Limb (tissue), 2 donors: ENCODE measurements at regions not wholly inside any gene's neighbourhood (a gene's known extent, or its start where the extent isn't known, plus 50 kb on each side); places are given as distances from the start of the nearest gene placed in this dataset.
"Not testable (repeated sequence)": the region's sequence is repeated elsewhere in the genome, so short reads cannot be mapped to it uniquely, and the experiment has no call there.

Experiments
- DNase-seq, 2 donors: peaks; one replicate each; pipeline ENCODE4 v3.0.0-alpha.2; 2016; ENCODE audit errors: extremely low spot score in 2 of 2

DNA sequence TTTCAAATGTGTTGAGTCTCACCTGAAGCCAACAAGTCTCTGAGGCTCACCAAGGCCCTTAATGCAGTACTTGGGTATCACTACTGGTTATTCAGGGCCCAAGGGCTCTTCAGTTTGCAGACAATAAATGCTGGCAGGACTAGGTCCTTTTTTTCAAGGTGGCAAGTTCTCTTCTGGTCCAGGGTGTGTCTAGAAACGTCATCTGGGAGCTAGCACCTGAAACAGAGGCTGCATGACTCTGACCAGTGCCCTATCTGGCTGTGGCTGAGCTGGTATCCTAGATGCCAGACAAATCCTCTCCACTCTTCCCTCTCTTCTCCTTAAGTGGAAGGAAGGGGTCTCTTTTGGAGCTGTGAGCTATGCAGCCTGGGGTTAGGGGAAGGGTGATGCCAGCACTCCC, 276.8 kb downstream of the PYDC2 start:
- no peak for DNase-seq

DNA sequence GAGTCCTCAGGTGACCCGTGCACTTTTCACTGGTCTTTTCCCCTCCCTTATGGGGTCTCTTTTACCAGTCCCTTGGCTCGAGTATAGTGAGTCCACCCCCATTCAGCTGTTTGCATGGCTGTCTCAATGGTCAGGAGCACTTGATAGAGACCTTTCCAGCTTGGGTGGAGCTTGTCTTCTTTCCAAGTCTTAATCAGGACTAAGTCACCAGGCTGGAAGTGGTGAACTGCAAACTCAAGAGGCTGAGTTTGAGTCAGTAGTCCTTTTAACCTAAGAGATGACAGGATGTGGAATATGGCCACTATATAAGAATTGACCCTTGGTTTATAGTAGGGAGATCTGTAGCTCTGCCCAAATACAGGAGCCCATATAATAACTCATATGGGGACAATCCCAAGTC, 279.7 kb downstream of the PYDC2 start:
- DNase-seq: no peak

DNA sequence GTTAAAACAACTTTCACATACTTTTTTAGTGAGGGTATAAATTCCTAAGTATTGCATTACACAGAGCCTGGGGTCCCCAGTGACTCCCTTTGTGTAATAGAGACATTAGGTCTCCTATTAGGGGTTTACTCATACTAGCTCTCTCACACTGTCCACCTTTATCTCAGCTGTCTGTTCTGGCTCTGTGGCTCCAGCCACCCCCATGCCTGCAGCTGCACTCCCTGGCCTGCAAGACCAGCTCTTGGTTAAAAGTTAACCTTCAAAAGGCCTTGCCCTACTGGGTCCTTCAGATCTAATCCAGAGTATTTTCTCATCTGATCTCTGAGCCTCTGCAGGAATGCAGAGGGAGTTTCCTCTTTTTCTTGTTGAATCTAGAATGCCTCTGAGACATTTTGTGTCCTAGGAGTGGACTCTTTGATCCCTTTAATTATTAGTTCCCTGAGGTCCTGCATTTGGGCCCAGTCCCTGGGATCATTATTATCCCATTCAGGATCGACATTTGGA, 280.9 kb downstream of the PYDC2 start:
- DNase-seq: not testable (repeated sequence)

DNA sequence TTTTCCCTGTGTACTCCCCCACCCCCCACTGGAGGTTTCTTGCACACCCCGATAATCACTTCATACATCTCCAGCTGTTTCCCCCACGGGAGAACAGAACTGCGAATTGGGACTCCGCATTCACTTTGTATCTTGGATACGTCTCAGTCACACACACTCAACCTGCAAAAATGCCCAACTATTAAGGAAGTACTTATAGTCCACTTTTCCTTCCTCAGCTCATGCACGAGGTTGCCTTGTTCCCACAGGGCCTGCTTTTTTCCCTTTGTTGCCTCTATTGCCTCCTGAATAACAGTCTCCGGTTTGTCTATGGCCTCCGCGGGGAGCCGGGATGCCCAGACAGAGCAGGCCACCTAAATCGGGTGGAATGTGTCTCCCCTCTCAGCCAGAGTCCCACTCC, 282.3 kb downstream of the PYDC2 start:
- no peak for DNase-seq

DNA sequence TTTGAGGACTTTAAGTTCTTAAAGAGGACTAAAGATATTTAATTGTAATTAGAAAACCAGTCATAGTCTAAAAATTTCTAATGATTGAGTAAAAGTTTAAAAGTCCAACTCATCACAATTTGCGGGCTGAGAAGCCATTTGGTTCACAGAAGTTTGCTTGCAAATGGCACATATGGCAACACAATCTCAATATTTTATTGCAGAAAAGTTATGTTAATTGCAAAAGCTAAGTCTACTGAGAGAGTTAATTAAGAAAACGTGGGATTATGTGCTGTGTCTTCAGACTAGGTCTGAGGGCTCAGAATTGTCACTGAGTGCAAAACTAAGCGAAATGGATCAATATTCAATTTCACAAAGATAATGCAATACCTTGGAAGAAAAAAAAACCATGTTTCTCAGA, 289.7 kb downstream of the PYDC2 start:
- DNase-seq: no peak

DNA sequence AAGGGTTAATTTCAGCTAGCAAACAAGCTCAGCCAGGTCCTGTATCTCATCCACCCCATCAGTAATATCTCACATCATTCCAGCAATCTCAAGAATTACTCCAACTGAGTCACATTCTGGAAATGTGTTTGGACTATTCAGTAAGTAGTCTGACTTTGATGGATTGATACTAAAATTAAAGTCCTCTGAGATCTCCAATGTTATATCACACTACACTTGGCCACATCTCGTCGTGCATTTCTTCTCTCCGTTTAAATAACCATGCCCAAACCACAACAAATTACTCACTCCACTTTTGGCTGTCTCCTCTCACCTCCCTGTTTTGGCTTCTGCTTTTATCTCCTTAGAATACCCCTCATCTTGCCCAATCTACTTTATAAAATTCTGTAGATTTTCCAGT, 292.2 kb downstream of the PYDC2 start:
- no peak for DNase-seq

DNA sequence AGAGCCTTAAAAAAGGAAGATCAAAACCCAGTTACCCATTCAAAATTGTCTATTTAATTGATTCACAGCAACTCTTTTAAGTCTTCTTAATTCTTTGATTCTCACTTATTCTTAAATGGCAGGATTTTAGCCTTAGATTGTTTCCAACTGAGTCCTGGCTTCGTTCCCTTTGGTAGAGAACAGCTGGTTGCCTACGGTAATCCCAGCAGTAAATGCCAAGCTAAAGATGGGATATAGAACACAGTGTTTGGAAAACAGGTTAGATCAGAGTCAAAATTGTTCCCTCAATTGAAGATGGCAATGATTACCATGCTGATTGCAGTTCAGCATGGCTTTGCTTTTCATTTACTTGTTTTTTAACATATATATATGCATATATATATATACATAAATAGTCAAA, 300.9 kb downstream of the PYDC2 start:
- DNase-seq: no peak

DNA sequence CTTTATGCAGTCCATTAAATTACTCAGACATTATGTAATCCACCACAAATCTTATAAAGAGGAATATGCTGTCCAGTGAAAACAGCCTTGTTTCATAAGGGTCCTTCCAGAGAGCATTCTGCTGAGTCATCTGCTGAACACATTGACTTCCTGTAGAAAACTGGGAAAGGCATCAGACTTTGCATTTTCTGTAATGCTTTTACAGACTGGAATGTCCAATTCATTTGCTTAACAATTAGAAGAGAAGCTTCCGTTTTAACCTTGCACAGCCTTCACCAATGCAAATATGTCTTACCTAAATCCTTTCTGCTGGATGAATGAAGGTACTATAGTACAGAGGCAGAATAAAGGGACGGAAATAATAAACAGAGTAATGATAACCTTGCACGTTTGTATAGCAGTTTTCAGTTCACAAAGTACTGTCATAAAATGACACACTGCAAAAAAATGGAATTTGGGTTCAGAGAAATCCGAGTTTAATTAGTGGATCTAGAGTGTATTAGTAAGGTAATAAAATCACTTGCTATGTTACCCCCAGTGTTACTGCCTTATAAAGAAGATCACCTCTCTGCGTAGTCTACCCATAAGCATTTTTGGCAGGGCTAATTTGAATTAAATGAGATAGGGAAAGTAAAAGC, 301.5 kb downstream of the PYDC2 start:
- DNase-seq: peak in 1 of 2 donors; percentile 37

DNA sequence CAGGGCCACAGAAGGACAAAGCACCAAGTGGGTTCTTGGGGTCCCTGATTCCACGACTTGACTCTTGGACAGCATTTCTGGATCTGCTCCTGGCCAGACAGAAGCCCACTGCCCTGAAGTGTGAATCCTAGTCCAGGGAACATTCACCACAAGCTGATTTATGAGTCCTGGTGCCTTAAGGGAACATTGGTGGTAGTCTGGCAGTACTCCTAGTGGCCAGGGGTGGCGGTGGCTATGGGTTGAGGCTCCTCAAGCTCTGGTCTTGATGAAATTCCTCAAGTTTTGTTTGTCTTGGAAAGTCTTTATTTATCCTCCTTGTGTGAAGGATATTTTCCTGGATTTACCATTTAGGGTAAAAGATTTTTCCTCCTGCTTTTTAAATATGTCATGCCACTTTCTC, 307.5 kb downstream of the PYDC2 start:
- no peak for DNase-seq

DNA sequence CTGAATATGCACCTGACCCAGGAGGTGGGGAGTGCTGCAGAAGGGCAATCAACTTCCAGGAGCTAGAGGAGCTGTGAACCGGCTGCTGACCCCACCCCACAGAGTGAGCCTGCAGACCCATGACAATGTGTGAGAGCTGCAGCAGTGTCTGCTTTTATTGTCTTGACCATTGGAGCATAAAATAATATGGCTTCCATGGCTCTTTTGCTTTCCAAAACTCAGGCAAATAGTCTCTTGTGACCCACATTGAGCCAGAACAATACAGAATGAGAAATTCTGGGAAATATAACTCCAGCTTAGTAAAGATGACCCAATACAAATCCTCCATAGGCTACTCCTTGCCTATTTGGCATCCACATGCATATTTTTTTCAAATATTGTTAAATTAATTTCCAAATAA, 309.6 kb downstream of the PYDC2 start:
- DNase-seq: no peak

DNA sequence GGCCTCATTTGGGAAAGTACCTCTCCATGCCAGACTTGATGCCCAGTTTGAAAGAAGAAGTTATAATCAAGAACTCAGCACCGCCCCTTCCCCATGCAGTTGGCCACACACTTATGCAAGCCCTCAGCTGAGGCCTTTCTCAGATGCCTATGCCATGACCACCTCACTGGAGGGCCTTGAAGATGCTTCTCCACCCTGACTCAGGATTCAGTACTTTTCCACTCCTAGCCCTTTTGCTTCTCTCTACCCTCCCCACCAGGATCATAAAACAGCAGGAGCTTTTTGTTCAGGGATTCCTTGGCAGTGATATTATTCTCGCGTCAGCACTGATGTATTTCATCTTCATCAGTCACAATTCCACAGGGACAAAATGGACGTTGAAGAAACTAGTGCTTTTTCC, 313.5 kb downstream of the PYDC2 start:
- no peak for DNase-seq

DNA sequence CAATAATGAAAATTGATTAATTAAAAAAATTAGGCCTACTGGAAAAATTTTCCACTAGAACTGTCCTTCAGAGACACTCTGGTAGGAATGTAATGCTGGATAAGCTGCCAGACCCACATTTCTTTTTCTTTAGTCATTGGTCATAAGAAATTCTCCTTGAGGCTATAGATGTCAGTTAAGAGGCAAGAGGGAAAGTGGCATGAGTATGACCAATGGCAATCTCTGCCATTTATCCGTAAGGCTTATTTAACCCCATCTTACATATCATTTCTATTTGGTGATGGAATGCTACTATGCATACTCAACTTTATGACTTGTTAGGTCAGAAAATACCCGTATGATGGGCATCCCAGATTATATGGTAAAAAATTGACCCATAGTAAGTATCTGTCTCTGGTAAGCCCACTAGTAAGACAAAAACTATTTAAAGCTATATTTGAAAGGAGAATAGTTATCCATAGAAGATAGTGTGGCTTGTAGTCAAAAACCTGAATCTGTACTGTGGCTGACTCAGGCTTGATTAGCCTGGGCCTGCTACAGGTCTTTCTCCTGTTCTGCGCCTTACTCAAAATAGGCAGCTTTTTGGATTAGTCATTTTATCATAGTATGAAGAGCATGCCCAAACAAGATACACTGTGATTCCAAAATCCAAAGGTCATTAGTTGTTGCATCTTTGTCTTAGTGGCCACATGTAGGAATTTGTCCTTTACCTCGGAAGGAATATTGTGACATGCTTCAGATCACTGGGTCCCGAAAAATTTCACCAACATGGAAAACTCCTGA, 314.7 kb downstream of the PYDC2 start:
- no peak for DNase-seq

DNA sequence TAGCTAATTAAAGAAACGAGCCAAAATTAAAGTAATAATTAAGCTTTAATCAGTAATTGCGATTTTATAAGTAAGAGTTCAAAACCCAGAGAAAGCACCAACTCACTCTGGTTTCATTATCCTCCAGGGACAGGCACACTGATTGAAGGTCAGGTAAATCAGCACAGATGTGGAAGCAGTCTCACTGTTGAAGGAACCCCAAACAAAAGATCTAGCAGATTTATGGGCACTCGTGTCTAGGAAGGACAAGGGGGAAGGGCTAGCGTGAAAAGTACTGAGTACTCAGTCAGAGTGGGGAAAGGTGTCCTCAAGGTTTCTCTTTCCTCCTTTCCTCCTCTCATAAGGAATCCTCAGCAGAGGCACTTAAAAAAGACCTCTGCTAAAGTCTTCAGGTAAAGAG, 320.1 kb downstream of the PYDC2 start:
- no peak for DNase-seq

DNA sequence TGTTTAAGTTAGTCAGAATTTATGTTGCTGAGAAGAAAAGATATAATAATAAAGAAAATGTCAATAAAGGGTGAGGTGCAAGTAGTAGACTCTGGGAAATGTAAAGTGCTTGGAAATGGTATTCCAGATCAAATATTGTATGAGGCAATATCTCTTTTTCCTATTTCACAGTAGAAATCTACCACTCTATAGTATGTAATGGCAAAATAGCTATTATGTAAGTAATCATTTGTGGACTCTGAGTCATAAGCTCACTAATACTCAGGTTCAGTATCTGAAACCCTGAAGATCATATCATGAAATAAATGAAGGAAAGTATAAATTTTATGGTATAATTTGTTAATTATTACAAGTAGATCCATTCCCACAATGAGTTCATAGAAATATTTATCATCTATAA, 322.1 kb downstream of the PYDC2 start:
- DNase-seq: no peak

DNA sequence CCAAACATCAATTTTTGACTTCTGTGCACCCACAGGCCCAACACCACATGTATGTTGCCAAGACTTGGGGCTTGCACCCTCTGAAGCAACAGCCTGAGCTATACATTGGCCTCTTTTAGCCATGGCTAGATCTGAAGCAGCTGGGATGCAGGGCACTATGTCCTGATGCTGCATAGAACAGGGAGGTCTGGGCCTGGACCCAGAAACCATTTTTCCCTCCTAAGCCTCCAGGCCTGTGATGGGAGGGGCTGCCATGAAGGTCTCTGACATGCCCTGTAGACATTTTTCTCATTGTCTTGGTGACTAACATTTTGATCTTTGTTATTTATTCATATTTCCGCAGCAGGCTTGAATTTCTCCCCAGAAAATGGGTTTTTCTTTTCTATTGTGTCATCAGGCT, 330.0 kb downstream of the PYDC2 start:
- DNase-seq: no peak

DNA sequence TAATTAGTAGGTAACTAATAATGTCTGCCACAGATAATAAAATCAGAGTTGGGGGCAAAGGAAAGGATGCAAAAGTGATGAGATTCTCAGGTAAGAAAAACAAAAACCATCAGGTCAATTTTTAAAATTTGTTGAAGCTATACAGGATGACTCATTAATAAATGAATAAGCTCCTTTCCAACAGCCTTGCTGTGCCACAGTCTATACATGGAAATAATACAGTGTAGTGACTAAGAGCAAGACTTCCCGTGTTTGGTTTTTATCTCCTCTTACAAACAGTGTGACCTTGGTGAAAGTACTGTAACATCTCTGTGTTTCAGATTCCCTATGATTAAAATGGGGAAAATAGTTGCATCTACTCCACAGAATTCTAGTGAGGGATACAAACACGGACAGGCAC, 331.6 kb downstream of the PYDC2 start:
- DNase-seq: no peak

DNA sequence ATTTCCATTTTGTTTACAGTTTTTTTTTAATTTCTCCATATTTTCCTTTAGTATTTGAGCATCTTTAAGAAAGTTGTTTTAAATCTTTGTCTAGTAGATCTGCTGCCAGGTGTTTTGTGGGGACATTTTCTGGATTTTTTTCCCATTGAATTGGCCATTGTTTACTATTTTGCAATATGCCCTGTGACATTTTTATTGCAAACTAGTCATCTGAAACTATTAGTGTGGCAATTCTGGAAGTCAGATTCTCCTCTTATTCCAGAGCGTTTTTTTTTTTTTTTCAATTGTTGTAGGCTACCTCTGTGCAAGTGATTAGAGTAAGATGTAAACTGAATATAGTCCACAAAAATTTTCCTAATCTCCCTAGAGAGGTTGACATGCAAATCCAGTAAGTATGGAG, 334.2 kb downstream of the PYDC2 start:
- no peak for DNase-seq

DNA sequence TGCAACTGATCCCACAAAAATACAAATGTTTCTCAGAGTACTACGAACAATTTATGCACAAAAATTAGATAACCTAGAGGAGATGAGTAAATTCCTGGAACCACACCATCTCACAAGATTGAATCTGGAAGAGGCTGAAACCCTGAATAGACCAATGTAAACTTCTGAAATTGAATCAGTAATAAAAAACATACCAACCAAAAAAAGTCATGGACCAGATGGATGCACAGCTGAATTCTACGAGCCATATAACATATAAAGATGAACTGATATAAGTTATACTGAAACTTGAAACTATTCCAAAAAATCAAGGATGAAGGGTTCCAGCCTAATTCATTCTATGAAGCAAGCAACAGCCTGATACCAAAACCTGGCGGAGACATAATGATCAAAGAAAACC, 336.3 kb downstream of the PYDC2 start:
- no peak for DNase-seq

DNA sequence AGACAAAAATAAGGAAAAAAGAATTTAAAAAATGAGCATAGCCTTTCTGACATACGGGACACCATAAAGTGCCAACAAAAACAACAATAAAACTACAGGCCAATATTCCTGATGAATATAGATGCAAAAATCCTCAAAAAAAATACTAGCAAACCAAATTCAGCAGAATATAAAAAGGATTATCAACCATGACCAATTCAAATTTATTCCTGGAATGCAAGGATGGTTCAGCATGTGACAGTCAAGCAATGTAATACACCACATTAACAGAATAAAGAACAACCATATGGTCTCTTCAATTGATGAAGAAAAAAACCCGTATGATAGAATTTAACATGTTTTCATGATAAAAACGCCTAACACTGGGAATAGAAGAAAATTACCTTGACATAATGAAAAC, 341.7 kb downstream of the PYDC2 start:
- no peak for DNase-seq

DNA sequence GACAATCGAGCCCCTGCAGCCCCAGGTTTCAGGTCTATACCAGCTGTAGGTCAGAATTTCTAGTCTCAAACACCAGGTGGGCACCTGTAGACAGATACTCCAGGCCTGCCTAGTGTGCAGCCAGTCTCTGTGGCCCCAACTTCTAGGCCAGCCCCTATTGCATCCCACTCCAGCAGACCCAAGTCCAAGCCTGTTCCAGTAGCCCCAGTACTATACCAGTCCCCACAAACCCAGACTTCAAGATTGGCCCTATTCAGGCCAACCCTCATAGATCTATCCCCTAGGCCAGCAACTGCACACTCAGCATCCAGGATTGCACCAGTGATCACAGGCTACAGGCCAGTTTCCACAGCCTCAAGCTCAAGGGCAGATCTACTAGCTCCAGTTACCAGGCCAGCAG, 344.0 kb downstream of the PYDC2 start:
- no peak for DNase-seq

DNA sequence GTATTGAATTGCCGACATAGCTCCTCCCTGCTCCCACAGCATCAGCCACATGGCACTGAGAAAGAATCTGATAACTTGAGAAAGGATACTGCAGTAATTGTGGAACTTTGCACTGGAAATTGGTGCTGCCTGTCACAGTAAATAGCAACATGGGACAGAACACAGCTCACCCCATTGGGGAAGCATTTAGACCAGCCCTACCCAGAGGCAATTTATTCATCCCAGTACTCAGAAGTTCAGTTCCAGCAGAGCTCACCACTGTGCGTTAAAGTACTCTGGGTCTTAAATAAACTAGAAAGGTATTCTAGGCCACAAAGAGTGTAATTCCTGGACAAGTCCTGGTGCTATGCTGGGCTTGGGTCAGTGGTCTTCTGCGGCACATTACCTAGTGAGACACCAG, 347.1 kb downstream of the PYDC2 start:
- DNase-seq: no peak

DNA sequence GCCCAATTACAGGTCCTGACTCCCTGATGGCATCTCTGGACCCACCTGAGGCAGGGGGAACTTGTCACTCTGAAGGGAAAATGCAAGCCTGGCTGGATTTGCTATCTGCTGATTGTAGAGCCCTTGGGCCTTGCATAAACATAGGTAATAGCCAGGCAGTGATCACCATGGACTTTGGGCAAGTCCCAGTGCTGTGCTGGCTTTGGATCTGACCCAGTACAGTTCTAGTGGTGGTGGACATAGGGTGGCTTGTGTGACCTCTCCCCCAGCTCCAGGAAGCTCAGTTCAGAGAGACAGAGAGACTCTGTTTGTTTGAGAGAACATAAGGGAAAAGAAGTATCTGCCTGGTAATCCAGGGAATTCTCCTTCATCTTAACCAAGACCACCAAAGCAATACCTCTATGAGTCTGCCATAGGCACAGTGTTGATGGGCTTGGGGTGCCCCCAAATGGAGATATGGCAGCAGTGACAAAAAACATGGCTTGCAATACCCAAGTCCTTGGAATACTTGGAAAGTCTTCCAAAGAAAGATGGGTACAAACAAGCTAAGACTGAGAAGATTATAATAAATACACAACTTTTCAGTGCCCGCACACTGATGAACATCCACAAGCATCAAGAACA, 348.5 kb downstream of the PYDC2 start:
- DNase-seq: no peak

DNA sequence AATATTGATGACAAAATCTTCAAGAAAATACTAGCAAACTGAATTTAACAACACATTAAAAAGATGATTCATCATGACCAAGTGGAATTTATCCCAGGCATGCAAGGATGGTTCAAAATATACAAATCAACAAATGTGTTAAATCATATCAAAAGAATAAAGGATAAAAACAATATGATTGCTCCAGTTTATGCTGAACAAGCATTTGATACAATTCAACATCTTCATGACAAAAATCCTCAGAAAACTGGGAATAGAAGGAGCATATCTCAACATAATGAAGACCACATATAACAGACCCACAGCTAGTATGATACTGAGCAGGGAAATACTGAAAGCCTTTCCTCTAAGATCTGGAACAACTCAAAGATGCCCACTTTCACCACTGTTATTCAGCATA, 352.3 kb downstream of the PYDC2 start:
- DNase-seq: no peak
